Activated CD4-positive, alpha-beta T cell treated with anti-CD3 and anti-CD28 coated beads, Interleukin-2, amount 50 U/mL, for 16 hours (primary cell): ENCODE measurements at regions not wholly inside any gene's neighbourhood (a gene's known extent, or its start where the extent isn't known, plus 50 kb on each side); places are given as distances from the start of the nearest gene placed in this dataset.

Experiments used
- DNase-seq: peaks from one replicate; pipeline ENCODE4 v3.0.0-alpha.2; 2020

- no peak for DNase-seq
These were observed 56.5 kb upstream of the BCAT1 start for GRCh38 chr12:25005376-25005775.

- no peak for DNase-seq
These were observed 55.5 kb upstream of the BCAT1 start for GRCh38 chr12:25004447-25004846.

DNA sequence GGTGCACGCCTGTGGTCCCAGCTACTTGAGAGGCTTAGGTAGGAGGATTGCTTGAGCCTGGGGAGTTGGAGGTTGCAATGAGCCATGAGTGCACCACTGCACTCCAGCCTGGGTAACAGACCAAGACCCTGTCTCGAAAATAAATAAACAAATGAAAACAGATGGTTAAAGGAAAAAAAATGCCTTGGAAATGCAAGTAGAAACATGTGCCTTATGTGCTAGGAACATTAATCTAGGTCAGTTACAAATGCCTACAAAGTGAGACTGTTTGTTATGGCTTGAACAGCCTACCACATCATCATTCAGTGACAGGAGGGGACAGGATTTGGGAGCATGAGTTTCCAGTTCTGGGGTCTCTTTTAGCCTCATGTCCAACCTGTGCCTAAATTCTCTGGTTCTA, 52.4 kb upstream of the BCAT1 start:
- DNase-seq = no peak
